Stimulated activated naive CD8-positive, alpha-beta T cell treated with anti-CD3 and anti-CD28 coated beads, Interleukin-15, amount 100 ng/mL, for 72 hours (primary cell): ENCODE measurements at regions not wholly inside any gene's neighbourhood (a gene's known extent, or its start where the extent isn't known, plus 50 kb on each side); places are given as distances from the start of the nearest gene placed in this dataset.
"Not testable (repeated sequence)": the region's sequence is repeated elsewhere in the genome, so short reads cannot be mapped to it uniquely, and the experiment has no call there.

Source experiments
- ATAC-seq: fragments of 150-1000 bp; cut with Tn5 transposase; 2 replicates; pipeline ENCODE4 v1.10.0; 2021; ENCODE audit warnings: mild to moderate bottlenecking, moderate library complexity
- DNase-seq, 2 donors: peaks; one replicate each; pipeline ENCODE4 v3.0.0; 2021 to 2022
- H3K27ac Mint-ChIP-seq, 2 donors: one replicate each; pipeline ENCODE4 v1.8.0; 2022; ENCODE audit warnings: mild to moderate bottlenecking in 2 of 2, mixed read lengths in 2 of 2, moderate library complexity in 2 of 2
- H3K27me3 Mint-ChIP-seq: one replicate; pipeline ENCODE4 v1.8.0; 2022; ENCODE audit warnings: mixed read lengths
- H3K4me1 Mint-ChIP-seq: one replicate; pipeline ENCODE4 v1.8.0; 2022; ENCODE audit warnings: mild to moderate bottlenecking, mixed read lengths
- H3K4me3 Mint-ChIP-seq, 2 donors: one replicate each; pipeline ENCODE4 v1.8.0; 2022; ENCODE audit warnings: mild to moderate bottlenecking in 2 of 2, mixed read lengths in 2 of 2, moderate library complexity in 1 of 2
- H3K9me3 Mint-ChIP-seq, 2 donors: one replicate each; pipeline ENCODE4 v1.8.0; 2022; ENCODE audit warnings: mixed read lengths in 2 of 2

- DNase-seq: no peak
- Mint-ChIP-seq H3K27ac (no peak overlapping the region), H3K9me3 (peaks cover 14 to 30% of the 10 kb centered on the region in 2 donors), H3K4me1 (no peaks in the 10 kb centered on the region), H3K27me3 (no peaks in the 10 kb centered on the region), H3K4me3 (no peak overlapping the region)
- ATAC-seq: no peak
Observed at GRCh38 chr3:175988401-175988800, 1129.3 kb downstream of the NAALADL2 start.

GRCh38 chr3:175985781-175986180 is 1126.6 kb downstream of the NAALADL2 start:
- ATAC-seq (no peak), DNase-seq (no peak)
- Mint-ChIP-seq H3K27ac (no peak overlapping the region), H3K4me3 (no peak overlapping the region), H3K27me3 (no peaks in the 10 kb centered on the region), H3K4me1 (no peaks in the 10 kb centered on the region), H3K9me3 (peaks cover 14 to 30% of the 10 kb centered on the region in 2 donors)

- H3K4me1 Mint-ChIP-seq: no peaks in the 10 kb centered on the region
- no peak overlapping the region for H3K4me3 Mint-ChIP-seq
- H3K27ac Mint-ChIP-seq: no peak overlapping the region
- ATAC-seq (no peak), DNase-seq (no peak)
- H3K9me3 Mint-ChIP-seq: peaks cover 14 to 37% of the 10 kb centered on the region in 2 donors
- no peaks in the 10 kb centered on the region for H3K27me3 Mint-ChIP-seq
Observed at GRCh38 chr3:175983379-175983778, 1124.2 kb downstream of the NAALADL2 start.

- Mint-ChIP-seq H3K4me3 (no peak overlapping the region), H3K9me3 (peaks cover 0 to 21% of the 10 kb centered on the region in 2 donors), H3K27me3 (no peaks in the 10 kb centered on the region), H3K27ac (no peak overlapping the region), H3K4me1 (no peaks in the 10 kb centered on the region)
- DNase-seq: no peak
- ATAC-seq: no peak
Observed at GRCh38 chr3:175980486-175981090, 1121.5 kb downstream of the NAALADL2 start.

GRCh38 chr3:175977968-175978752 is 1119.0 kb downstream of the NAALADL2 start:
- Mint-ChIP-seq H3K27ac (no peak overlapping the region), H3K4me3 (no peak overlapping the region), H3K4me1 (no peaks in the 10 kb centered on the region), H3K27me3 (no peaks in the 10 kb centered on the region), H3K9me3 (peaks cover 0 to 19% of the 10 kb centered on the region in 2 donors)
- DNase-seq: no peak
- ATAC-seq: peak; percentile 39

- Mint-ChIP-seq H3K9me3 (peaks cover 18 to 21% of the 10 kb centered on the region in 2 donors), H3K27me3 (no peaks in the 10 kb centered on the region), H3K4me3 (no peak overlapping the region), H3K4me1 (no peaks in the 10 kb centered on the region), H3K27ac (no peak overlapping the region)
- ATAC-seq (no peak), DNase-seq (no peak)
Observed at GRCh38 chr3:175969456-175969855, 1110.3 kb downstream of the NAALADL2 start.

GRCh38 chr3:175965036-175965435 is 1105.9 kb downstream of the NAALADL2 start:
- DNase-seq (no peak), ATAC-seq (no peak)
- Mint-ChIP-seq H3K4me3 (no peak overlapping the region), H3K27me3 (no peaks in the 10 kb centered on the region), H3K9me3 (peaks cover 16 to 23% of the 10 kb centered on the region in 2 donors), H3K4me1 (no peaks in the 10 kb centered on the region), H3K27ac (no peak overlapping the region)

GRCh38 chr3:175957427-175957826 is 1098.3 kb downstream of the NAALADL2 start:
- H3K27ac Mint-ChIP-seq: no peak overlapping the region
- no peaks in the 10 kb centered on the region for H3K4me1 Mint-ChIP-seq
- ATAC-seq (no peak), DNase-seq (no peak)
- no peaks in the 10 kb centered on the region for H3K27me3 Mint-ChIP-seq
- peaks cover 8 to 20% of the 10 kb centered on the region in 2 donors for H3K9me3 Mint-ChIP-seq
- no peak overlapping the region for H3K4me3 Mint-ChIP-seq

- no peak for ATAC-seq
- Mint-ChIP-seq H3K4me1 (no peaks in the 10 kb centered on the region), H3K4me3 (no peak overlapping the region), H3K27ac (no peak overlapping the region), H3K9me3 (peaks cover 8 to 20% of the 10 kb centered on the region in 2 donors), H3K27me3 (no peaks in the 10 kb centered on the region)
- no peak for DNase-seq
Observed at GRCh38 chr3:175956964-175957363, 1097.8 kb downstream of the NAALADL2 start.

- no peaks in the 10 kb centered on the region for H3K4me1 Mint-ChIP-seq
- H3K9me3 Mint-ChIP-seq: peaks cover 0 to 17% of the 10 kb centered on the region in 2 donors
- no peaks in the 10 kb centered on the region for H3K27me3 Mint-ChIP-seq
- no peak overlapping the region for H3K27ac Mint-ChIP-seq
- no peak for ATAC-seq
- no peak overlapping the region for H3K4me3 Mint-ChIP-seq
- DNase-seq: no peak
Observed at GRCh38 chr3:175951047-175951694, 1092.0 kb downstream of the NAALADL2 start.

- DNase-seq (no peak), ATAC-seq (no peak)
- no peak overlapping the region for H3K4me3 Mint-ChIP-seq
- peaks cover 14 to 19% of the 10 kb centered on the region in 2 donors for H3K9me3 Mint-ChIP-seq
- no peak overlapping the region for H3K27ac Mint-ChIP-seq
- H3K4me1 Mint-ChIP-seq: no peaks in the 10 kb centered on the region
- no peaks in the 10 kb centered on the region for H3K27me3 Mint-ChIP-seq
Observed at GRCh38 chr3:175948041-175948440, 1088.9 kb downstream of the NAALADL2 start.

GRCh38 chr3:175941352-175941751 is 1082.2 kb downstream of the NAALADL2 start:
- Mint-ChIP-seq H3K27ac (no peak overlapping the region), H3K27me3 (no peaks in the 10 kb centered on the region), H3K4me3 (no peak overlapping the region), H3K4me1 (no peaks in the 10 kb centered on the region), H3K9me3 (peaks cover 6 to 27% of the 10 kb centered on the region in 2 donors)
- DNase-seq: no peak
- peak; percentile 28 for ATAC-seq

- Mint-ChIP-seq H3K4me3 (no peak overlapping the region), H3K27ac (no peak overlapping the region), H3K4me1 (no peaks in the 10 kb centered on the region), H3K9me3 (peaks cover 3 to 27% of the 10 kb centered on the region in 2 donors), H3K27me3 (no peaks in the 10 kb centered on the region)
- DNase-seq: no peak
- no peak for ATAC-seq
Observed at GRCh38 chr3:175940881-175941280, 1081.7 kb downstream of the NAALADL2 start.

GRCh38 chr3:175940243-175940642 is 1081.1 kb downstream of the NAALADL2 start:
- H3K4me3 Mint-ChIP-seq: no peak overlapping the region
- DNase-seq: no peak
- no peak overlapping the region for H3K27ac Mint-ChIP-seq
- peaks cover 4 to 32% of the 10 kb centered on the region in 2 donors for H3K9me3 Mint-ChIP-seq
- ATAC-seq: no peak
- no peaks in the 10 kb centered on the region for H3K4me1 Mint-ChIP-seq
- H3K27me3 Mint-ChIP-seq: no peaks in the 10 kb centered on the region

- not testable (repeated sequence) for H3K4me3 Mint-ChIP-seq, H3K27ac Mint-ChIP-seq, DNase-seq, H3K4me1 Mint-ChIP-seq, ATAC-seq, H3K27me3 Mint-ChIP-seq
- H3K9me3 Mint-ChIP-seq: peaks cover 6 to 33% of the 10 kb centered on the region in 2 donors
Observed at GRCh38 chr3:175937367-175937766, 1078.2 kb downstream of the NAALADL2 start.

- H3K27ac Mint-ChIP-seq: no peak overlapping the region
Observed at GRCh38 chr3:175932586-175932985, 1073.5 kb downstream of the NAALADL2 start.

More at GRCh38 chr3:175932586-175932985, 1073.5 kb downstream of the NAALADL2 start:
- Mint-ChIP-seq H3K4me1 (no peaks in the 10 kb centered on the region), H3K4me3 (no peak overlapping the region), H3K27me3 (no peaks in the 10 kb centered on the region), H3K9me3 (peaks cover 6 to 33% of the 10 kb centered on the region in 2 donors)
- DNase-seq (no peak), ATAC-seq (no peak)
